SU-DHL-6 (cell line): ENCODE measurements at regions not wholly inside any gene's neighbourhood (a gene's known extent, or its start where the extent isn't known, plus 50 kb on each side); places are given as distances from the start of the nearest gene placed in this dataset.

ENCODE experiments used
- EZH2phosphoT487 ChIP-seq: fragments of 200-600 bp; sonication (generic), shearing (Covaris generic); conservative IDR thresholded peaks from 2 replicates; pipeline ENCODE4 v1.6.1; 2018; ENCODE audit warnings: mild to moderate bottlenecking, antibody characterized with exemption, low read length, moderate library complexity, mixed read lengths
- TF ChIP-seq, protein P1 (sequence below): fragments of 200-600 bp; sonication (generic); IDR thresholded peaks from one replicate; pipeline ENCODE4 v1.5.1; 2017; ENCODE audit warnings: antibody characterized with exemption, mild to moderate bottlenecking, low read length, moderate library complexity; ENCODE audit not compliant: insufficient read depth, poor library complexity, severe bottlenecking

GRCh38 chr3:15964605-15965442 lies 167.0 kb upstream of the ANKRD28 start:
- TF ChIP-seq, protein P1, sequence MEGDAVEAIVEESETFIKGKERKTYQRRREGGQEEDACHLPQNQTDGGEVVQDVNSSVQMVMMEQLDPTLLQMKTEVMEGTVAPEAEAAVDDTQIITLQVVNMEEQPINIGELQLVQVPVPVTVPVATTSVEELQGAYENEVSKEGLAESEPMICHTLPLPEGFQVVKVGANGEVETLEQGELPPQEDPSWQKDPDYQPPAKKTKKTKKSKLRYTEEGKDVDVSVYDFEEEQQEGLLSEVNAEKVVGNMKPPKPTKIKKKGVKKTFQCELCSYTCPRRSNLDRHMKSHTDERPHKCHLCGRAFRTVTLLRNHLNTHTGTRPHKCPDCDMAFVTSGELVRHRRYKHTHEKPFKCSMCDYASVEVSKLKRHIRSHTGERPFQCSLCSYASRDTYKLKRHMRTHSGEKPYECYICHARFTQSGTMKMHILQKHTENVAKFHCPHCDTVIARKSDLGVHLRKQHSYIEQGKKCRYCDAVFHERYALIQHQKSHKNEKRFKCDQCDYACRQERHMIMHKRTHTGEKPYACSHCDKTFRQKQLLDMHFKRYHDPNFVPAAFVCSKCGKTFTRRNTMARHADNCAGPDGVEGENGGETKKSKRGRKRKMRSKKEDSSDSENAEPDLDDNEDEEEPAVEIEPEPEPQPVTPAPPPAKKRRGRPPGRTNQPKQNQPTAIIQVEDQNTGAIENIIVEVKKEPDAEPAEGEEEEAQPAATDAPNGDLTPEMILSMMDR, result no peak
- TF ChIP-seq EZH2phosphoT487, result no peak
